Uterus (tissue), 3 donors: ENCODE measurements at regions not wholly inside any gene's neighbourhood (a gene's known extent, or its start where the extent isn't known, plus 50 kb on each side); places are given as distances from the start of the nearest gene placed in this dataset.
A peak's percentile ranks its signal among the peaks of the same experiment; 100 is the strongest.

ENCODE experiments used
- DNase-seq, 2 donors: peaks; one replicate each; pipeline ENCODE4 v3.0.0-alpha.2; 2019 to 2020
- H3K27ac ChIP-seq, 2 donors: fragments of 200-600 bp; sonication (generic); 1 replicate in 1 of 2; 2 replicates in 1 of 2; pipeline ENCODE4 v1.5.1; 2016 to 2018
- H3K27me3 ChIP-seq, 2 donors: fragments of 200-600 bp; sonication (generic); one replicate each; pipeline ENCODE4 v1.5.1; 2018 to 2019; ENCODE audit warnings: control low read depth in 1 of 2
- H3K36me3 ChIP-seq, 2 donors: fragments of 200-600 bp; sonication (generic); one replicate each; pipeline ENCODE4 v1.5.1; 2019; ENCODE audit warnings: control low read depth in 1 of 2
- H3K4me1 ChIP-seq, 2 donors: fragments of 200-600 bp; sonication (generic); one replicate each; pipeline ENCODE4 v1.5.1; 2018 to 2019; ENCODE audit warnings: control low read depth in 1 of 2
- H3K4me3 ChIP-seq, 2 donors: fragments of 200-600 bp; sonication (generic); 1 replicate in 1 of 2; 2 replicates in 1 of 2; pipeline ENCODE4 v1.5.1; 2018 to 2019; ENCODE audit warnings: mild to moderate bottlenecking in 1 of 2
- H3K9me3 ChIP-seq, 2 donors: fragments of 200-600 bp; sonication (generic); one replicate each; pipeline ENCODE4 v1.5.1; 2019; ENCODE audit warnings: control low read depth in 1 of 2
- CTCF ChIP-seq, 4 experiments: fragments of 200-600 bp in 2 of 4; fragments of 450-650 bp in 2 of 4; sonication (generic) in 2 of 4; IDR thresholded peaks; one replicate each; pipeline ENCODE4 v1.5.1; 2016 to 2019; ENCODE audit warnings: antibody characterized with exemption in 4 of 4, mild to moderate bottlenecking in 2 of 4, moderate library complexity in 1 of 4
- POLR2A ChIP-seq, 2 donors: fragments of 450-650 bp; IDR thresholded peaks; one replicate each; pipeline ENCODE4 v1.6.1; 2016; ENCODE audit warnings: antibody characterized with exemption in 2 of 2, mild to moderate bottlenecking in 1 of 2, moderate library complexity in 1 of 2
- intact Hi-C: fragments of 100-400 bp; cut with DNase I; formaldehyde crosslinking; loops from one replicate; pipeline ENCODE4 v1.15.1; 2023; ENCODE audit warnings: low total_unique reads
- donor health status: DM: yes; HTN: yes; CAD: no.

GRCh38 chr2:12429779-12430406, 286.8 kb upstream of the TRIB2 start:
- H3K27me3 ChIP-seq, result no peaks in the 10 kb centered on the region
- TF ChIP-seq CTCF (IDR thresholded peaks at IDR 0.05), result no peak
- no peak for TF ChIP-seq POLR2A (IDR thresholded peaks at IDR 0.05)
- H3K4me3 ChIP-seq, result no peak overlapping the region
- no peaks in the 10 kb centered on the region for H3K36me3 ChIP-seq
- intact Hi-C loops, result no loop called here
- no peaks in the 10 kb centered on the region for H3K9me3 ChIP-seq
- no peak for DNase-seq
- H3K4me1 ChIP-seq, result no peaks in the 10 kb centered on the region
- H3K27ac ChIP-seq, result no peak overlapping the region

GRCh38 chr2:12430407-12431133, 286.2 kb upstream of the TRIB2 start:
- Histone ChIP-seq H3K27ac (no peak overlapping the region), H3K4me1 (no peaks in the 10 kb centered on the region), H3K36me3 (no peaks in the 10 kb centered on the region), H3K4me3 (no peak overlapping the region), H3K27me3 (no peaks in the 10 kb centered on the region), H3K9me3 (no peaks in the 10 kb centered on the region)
- no peak for DNase-seq
- intact Hi-C loops, result no loop called here
- TF ChIP-seq CTCF (IDR thresholded peaks at IDR 0.05) (no peak), POLR2A (IDR thresholded peaks at IDR 0.05) (no peak)

DNA sequence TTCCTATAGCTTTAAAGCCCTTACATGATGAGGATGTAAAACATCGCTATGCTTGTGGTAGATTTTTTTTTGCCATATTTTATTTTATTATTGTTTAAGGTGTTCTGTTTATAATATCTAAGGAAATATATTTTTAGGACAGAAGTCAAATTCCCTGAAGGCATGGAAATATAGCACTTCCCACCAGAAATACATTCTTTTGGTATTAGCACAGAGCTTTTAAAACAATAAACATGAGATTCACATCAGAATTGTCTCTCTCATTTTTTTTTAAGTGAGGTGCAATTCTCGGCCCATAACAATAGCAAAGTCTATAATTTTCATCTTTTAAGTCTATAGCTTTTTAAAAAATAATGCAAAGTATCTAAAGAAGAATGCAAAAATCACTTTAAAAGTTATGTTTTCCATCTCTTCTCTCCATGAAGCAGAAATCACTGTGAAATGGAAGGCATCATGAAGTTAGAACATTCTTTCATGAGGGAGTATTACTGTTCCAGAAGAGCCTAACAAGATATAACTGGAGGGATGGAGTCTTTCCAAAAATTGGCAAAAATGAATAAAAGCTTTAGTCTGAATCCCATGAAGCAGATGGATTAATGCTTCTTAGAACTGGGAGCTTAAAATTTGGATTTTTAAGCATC, 283.6 kb upstream of the TRIB2 start:
- peak overlapping the region in 1 of 2 donors; percentile 62 for H3K27ac ChIP-seq
- H3K9me3 ChIP-seq, result no peaks in the 10 kb centered on the region

DNA sequence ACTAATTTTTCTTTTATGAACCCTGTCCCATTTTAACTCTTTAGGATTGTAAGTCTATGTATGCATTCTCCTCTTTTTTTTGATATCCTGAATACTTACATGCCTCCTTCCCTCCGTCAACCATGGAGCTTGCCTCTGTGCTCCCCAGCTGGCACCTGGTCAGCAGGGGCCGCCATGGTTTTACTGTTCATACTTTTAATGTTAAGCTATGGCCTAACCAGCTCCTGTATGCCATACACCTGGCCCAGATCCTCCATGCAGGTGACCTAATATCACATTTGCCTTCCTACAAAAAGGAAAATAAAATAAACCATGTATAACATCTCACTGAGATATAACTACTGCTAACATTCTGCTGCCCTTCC, 283.1 kb upstream of the TRIB2 start:
- intact Hi-C loops, result no loop called here
- Histone ChIP-seq H3K4me1 (no peaks in the 10 kb centered on the region), H3K9me3 (no peaks in the 10 kb centered on the region), H3K27ac (peak overlapping the region in 1 of 2 donors; percentile 62), H3K4me3 (no peak overlapping the region), H3K27me3 (no peaks in the 10 kb centered on the region), H3K36me3 (no peaks in the 10 kb centered on the region)
- TF ChIP-seq CTCF (IDR thresholded peaks at IDR 0.05), result no peak
- TF ChIP-seq POLR2A (IDR thresholded peaks at IDR 0.05), result no peak
- no peak for DNase-seq

More for the DNA sequence above, 283.6 kb upstream of the TRIB2 start:
- H3K4me1 ChIP-seq, result no peaks in the 10 kb centered on the region
- H3K27me3 ChIP-seq, result no peaks in the 10 kb centered on the region
- no peak for TF ChIP-seq POLR2A (IDR thresholded peaks at IDR 0.05)
- no peaks in the 10 kb centered on the region for H3K36me3 ChIP-seq
- DNase-seq, result no peak
- no peak overlapping the region for H3K4me3 ChIP-seq
- intact Hi-C loops, result no loop called here

- no peak for DNase-seq
- Histone ChIP-seq H3K9me3 (no peaks in the 10 kb centered on the region), H3K27me3 (no peaks in the 10 kb centered on the region), H3K36me3 (no peaks in the 10 kb centered on the region), H3K27ac (no peak overlapping the region), H3K4me1 (no peaks in the 10 kb centered on the region), H3K4me3 (no peak overlapping the region)
- intact Hi-C loops, result no loop called here
- no peak for TF ChIP-seq CTCF (IDR thresholded peaks at IDR 0.05)
Observed at GRCh38 chr2:12434630-12435098, 282.1 kb upstream of the TRIB2 start.
